ENCODE measurements at regions not wholly inside any gene's neighbourhood (a gene's known extent, or its start where the extent isn't known, plus 50 kb on each side); places are given as distances from the start of the nearest gene placed in this dataset.

DNA sequence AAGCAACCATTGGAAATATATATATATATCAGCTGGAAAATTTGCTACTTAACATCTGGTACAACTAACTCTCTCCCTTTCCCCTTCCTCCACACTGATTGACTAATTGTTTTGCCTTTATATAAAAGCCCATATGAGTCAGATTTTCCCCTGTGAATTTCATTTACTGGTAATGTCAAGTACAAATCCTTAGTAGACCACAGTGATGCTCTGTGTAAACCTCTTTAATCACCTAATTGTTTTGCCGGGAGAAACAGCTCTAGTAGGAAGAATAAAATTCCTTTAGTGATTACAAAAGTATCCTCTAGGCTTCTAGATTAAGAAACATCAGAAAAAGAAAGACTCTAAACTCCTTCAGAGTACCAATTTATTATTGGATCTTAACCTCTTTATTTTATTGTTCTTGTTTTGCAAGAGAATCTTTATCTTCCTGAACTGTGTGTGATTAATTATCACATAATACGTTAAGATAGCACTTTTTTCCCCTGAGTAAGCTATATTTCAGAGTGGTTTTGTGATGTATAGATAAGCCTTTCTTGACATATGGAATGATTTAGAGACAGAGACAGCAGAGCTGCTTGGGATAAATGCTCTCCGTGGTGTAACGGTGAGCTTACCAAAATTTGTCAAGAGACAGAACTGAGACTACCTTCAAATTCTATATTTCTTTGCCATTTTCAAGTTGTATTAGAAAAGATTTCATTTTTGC is 1606.4 kb upstream of the TENM3 start:
- DNase-seq (ENCODE audit: low read depth) = no peak
- TF ChIP-seq, protein P1, sequence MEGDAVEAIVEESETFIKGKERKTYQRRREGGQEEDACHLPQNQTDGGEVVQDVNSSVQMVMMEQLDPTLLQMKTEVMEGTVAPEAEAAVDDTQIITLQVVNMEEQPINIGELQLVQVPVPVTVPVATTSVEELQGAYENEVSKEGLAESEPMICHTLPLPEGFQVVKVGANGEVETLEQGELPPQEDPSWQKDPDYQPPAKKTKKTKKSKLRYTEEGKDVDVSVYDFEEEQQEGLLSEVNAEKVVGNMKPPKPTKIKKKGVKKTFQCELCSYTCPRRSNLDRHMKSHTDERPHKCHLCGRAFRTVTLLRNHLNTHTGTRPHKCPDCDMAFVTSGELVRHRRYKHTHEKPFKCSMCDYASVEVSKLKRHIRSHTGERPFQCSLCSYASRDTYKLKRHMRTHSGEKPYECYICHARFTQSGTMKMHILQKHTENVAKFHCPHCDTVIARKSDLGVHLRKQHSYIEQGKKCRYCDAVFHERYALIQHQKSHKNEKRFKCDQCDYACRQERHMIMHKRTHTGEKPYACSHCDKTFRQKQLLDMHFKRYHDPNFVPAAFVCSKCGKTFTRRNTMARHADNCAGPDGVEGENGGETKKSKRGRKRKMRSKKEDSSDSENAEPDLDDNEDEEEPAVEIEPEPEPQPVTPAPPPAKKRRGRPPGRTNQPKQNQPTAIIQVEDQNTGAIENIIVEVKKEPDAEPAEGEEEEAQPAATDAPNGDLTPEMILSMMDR (IDR thresholded peaks at IDR 0.05; ENCODE audit: insufficient read depth, low read length) = no peak
- H3K4me3 ChIP-seq (ENCODE audit: low read depth, low read length) = no peak overlapping the region

- no peak overlapping the region for H3K4me3 ChIP-seq (ENCODE audit: low read depth, low read length)
- TF ChIP-seq, protein P1 (IDR thresholded peaks at IDR 0.05; ENCODE audit: insufficient read depth, low read length) = no peak
- DNase-seq (ENCODE audit: low read depth) = no peak
Observed at GRCh38 chr4:180637616-180638015, 1605.6 kb upstream of the TENM3 start.

DNA sequence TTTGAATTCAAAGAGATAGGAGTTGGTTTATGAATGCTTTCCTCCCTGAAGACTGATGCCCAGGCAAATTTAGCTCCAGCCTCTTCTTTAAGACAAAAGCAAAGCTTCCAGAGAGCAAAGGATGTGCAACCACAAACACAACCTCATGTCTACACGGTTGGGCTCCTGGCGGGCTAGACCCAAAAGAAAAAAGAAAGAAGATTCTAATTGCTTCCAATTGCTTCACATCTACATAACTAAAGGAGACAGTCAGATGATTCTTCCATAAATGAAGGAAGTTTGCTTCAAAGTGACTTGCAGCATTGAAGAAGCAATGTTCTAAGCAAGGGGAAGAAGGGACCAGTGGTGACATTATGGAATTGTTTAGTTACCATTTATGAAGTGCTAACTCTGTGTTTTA is 1603.0 kb upstream of the TENM3 start:
- no peak overlapping the region for H3K4me3 ChIP-seq (ENCODE audit: low read depth, low read length)
- TF ChIP-seq, protein P1 (IDR thresholded peaks at IDR 0.05; ENCODE audit: insufficient read depth, low read length) = no peak
- no peak for DNase-seq (ENCODE audit: low read depth)

DNA sequence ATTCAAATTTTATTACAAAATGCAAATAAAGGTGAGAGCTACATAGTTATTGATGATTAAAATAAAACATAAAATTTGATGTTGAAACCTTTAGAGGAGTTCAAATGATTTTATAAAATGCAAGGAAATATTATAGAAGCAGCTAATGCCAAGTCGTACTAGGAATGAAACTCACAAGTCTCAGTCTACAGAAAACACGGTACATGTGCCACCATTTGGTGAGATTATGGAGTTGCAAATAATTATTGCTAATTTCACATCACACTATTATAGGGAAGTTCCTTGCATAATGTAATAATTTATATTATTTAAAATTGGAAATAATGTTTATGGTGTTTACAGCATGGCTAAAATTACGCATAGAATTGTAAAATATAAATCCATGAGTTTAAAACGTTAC is 1601.7 kb upstream of the TENM3 start:
- TF ChIP-seq, protein P1 (IDR thresholded peaks at IDR 0.05; ENCODE audit: insufficient read depth, low read length) = no peak
- no peak for DNase-seq (ENCODE audit: low read depth)

GRCh38 chr4:180642732-180643131 is 1600.5 kb upstream of the TENM3 start:
- no peak overlapping the region for H3K4me3 ChIP-seq (ENCODE audit: low read depth, low read length)
- TF ChIP-seq, protein P1 (IDR thresholded peaks at IDR 0.05; ENCODE audit: insufficient read depth, low read length) = no peak
- DNase-seq (ENCODE audit: low read depth) = no peak

More for the DNA sequence above, 1601.7 kb upstream of the TENM3 start:
- H3K4me3 ChIP-seq (ENCODE audit: low read depth, low read length) = no peak overlapping the region

DNA sequence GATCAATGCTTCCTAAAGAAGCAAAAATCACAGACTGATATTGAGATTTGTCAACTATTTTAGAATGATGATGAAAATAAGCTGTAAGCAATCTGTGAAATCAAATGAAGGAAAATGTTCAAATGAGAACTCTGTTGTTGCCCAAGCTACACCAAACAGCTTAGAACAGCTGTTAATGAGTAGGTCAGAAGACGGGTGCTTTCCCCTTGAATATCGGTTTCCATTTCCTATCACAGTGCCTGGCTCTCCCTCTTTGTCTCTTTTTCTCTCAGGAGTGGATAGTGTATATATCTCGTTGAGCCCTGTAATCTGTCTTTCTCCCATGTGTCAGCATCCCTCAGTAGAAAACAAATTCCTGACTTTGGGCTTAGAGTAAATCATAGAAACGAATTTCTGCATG is 1592.9 kb upstream of the TENM3 start:
- H3K4me3 ChIP-seq (ENCODE audit: low read depth, low read length) = no peak overlapping the region
- TF ChIP-seq, protein P1 (IDR thresholded peaks at IDR 0.05; ENCODE audit: insufficient read depth, low read length) = no peak
- DNase-seq (ENCODE audit: low read depth) = no peak

DNA sequence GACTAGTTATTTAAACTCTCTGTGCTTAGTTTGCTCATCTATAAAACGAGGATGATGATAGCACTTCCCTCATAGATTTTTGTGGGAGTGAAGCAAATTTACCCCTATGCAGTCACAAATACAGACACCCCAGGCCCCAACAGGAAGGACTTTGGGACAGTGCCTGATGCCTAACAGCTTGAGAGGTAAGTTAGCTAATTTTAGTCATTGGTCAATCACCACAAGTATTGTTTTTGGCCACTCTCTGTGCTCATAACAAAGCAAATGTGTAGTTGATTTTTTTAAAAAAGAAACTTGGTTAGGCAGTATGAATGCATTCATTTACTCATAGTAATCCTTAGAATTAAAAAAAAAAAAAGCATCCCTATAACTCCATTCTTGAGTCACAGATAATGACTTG is 1590.7 kb upstream of the TENM3 start:
- H3K4me3 ChIP-seq (ENCODE audit: low read depth, low read length) = no peak overlapping the region
- TF ChIP-seq, protein P1 (IDR thresholded peaks at IDR 0.05; ENCODE audit: insufficient read depth, low read length) = no peak
- no peak for DNase-seq (ENCODE audit: low read depth)
